GM19467 (cell line): ENCODE measurements at regions not wholly inside any gene's neighbourhood (a gene's known extent, or its start where the extent isn't known, plus 50 kb on each side); places are given as distances from the start of the nearest gene placed in this dataset.

Experiments
- ATAC-seq: cut with Tn5 transposase; IDR thresholded peaks from one replicate; pipeline ENCODE4 v1.9.1; 2021; ENCODE audit warnings: mild to moderate bottlenecking, moderate library complexity; ENCODE audit not compliant: unreplicated experiment

- ATAC-seq, result no peak
These were observed 65.7 kb downstream of the IL21 start for GRCh38 chr4:122555216-122555615.

GRCh38 chr4:122553432-122553831 is 67.4 kb downstream of the IL21 start:
- ATAC-seq, result no peak

- ATAC-seq, result no peak
These were observed 68.0 kb downstream of the IL21 start for GRCh38 chr4:122552898-122553297.

GRCh38 chr4:122548886-122549630 is 71.8 kb downstream of the IL21 start:
- ATAC-seq, result no peak

GRCh38 chr4:122548452-122548851 is 72.4 kb downstream of the IL21 start:
- ATAC-seq, result no peak

- ATAC-seq, result peak; percentile 69
These were observed 78.2 kb downstream of the IL21 start for GRCh38 chr4:122542411-122543236.

GRCh38 chr4:122541996-122542395 is 78.9 kb downstream of the IL21 start:
- no peak for ATAC-seq

- ATAC-seq, result no peak
These were observed 80.0 kb downstream of the IL21 start for GRCh38 chr4:122540838-122541237.

GRCh38 chr4:122539861-122540465 is 80.9 kb downstream of the IL21 start:
- ATAC-seq, result no peak

GRCh38 chr4:122537388-122538135 is 81.0 kb upstream of the IL2 start:
- ATAC-seq, result no peak

- ATAC-seq, result no peak
These were observed 79.5 kb upstream of the IL2 start for GRCh38 chr4:122536001-122536400.

GRCh38 chr4:122534776-122535175 is 78.3 kb upstream of the IL2 start:
- ATAC-seq, result no peak

GRCh38 chr4:122533841-122534240 is 77.3 kb upstream of the IL2 start:
- no peak for ATAC-seq

- no peak for ATAC-seq
These were observed 76.2 kb upstream of the IL2 start for GRCh38 chr4:122532766-122533165.

- ATAC-seq, result no peak
These were observed 75.0 kb upstream of the IL2 start for GRCh38 chr4:122531514-122531913.

GRCh38 chr4:122531038-122531437 is 74.5 kb upstream of the IL2 start:
- ATAC-seq, result no peak

GRCh38 chr4:122528879-122529278 is 72.4 kb upstream of the IL2 start:
- no peak for ATAC-seq

GRCh38 chr4:122525865-122526264 is 69.3 kb upstream of the IL2 start:
- no peak for ATAC-seq

- ATAC-seq, result no peak
These were observed 67.7 kb upstream of the IL2 start for GRCh38 chr4:122524176-122524575.

GRCh38 chr4:122522944-122523343 is 66.4 kb upstream of the IL2 start:
- ATAC-seq, result no peak

- ATAC-seq, result no peak
These were observed 60.8 kb upstream of the IL2 start for GRCh38 chr4:122517345-122517744.
